OCI-LY3 (cell line): ENCODE measurements at regions not wholly inside any gene's neighbourhood (a gene's known extent, or its start where the extent isn't known, plus 50 kb on each side); places are given as distances from the start of the nearest gene placed in this dataset.

ENCODE experiments used
- H2AFZ ChIP-seq: fragments of 200-600, 300-600 bp; shearing (Covaris generic); 2 replicates; pipeline ENCODE4 v1.6.0; 2014; ENCODE audit warnings: antibody characterized with exemption, low read depth, low read length
- H3K27ac ChIP-seq: fragments of 200-600, 300-600 bp; sonication (generic); 2 replicates; pipeline ENCODE4 v1.5.1; 2014; ENCODE audit warnings: mild to moderate bottlenecking, low read length, moderate library complexity, mixed read lengths
- H3K27me3 ChIP-seq: fragments of 200-600, 300-600 bp; sonication (generic); 2 replicates; pipeline ENCODE4 v1.6.1; 2014; ENCODE audit warnings: low read depth, low read length, mixed read lengths
- H3K36me3 ChIP-seq: fragments of 200-600, 300-600 bp; sonication (generic); replicated peaks from 2 replicates; pipeline ENCODE3; 2014; ENCODE audit warnings: low read depth, low read length, mixed read lengths
- H3K4me1 ChIP-seq: fragments of 300-600, 200-600 bp; sonication (generic); 2 replicates; pipeline ENCODE4 v1.6.1; 2014; ENCODE audit warnings: low read length, mixed read lengths
- H3K4me2 ChIP-seq: fragments of 200-600, 300-600 bp; sonication (generic); 2 replicates; pipeline ENCODE4 v1.6.1; 2014; ENCODE audit warnings: low read length, mixed read lengths
- H3K4me3 ChIP-seq: fragments of 300-600, 200-600 bp; sonication (generic); 2 replicates; pipeline ENCODE4 v1.5.1; 2014; ENCODE audit warnings: antibody characterized with exemption, mild to moderate bottlenecking, low read length, moderate library complexity
- H3K79me2 ChIP-seq: fragments of 300-600, 200-600 bp; shearing (Covaris generic); 2 replicates; pipeline ENCODE4 v1.6.1; 2014; ENCODE audit warnings: mild to moderate bottlenecking, low read length, mixed read lengths
- H3K9ac ChIP-seq: fragments of 300-600, 200-600 bp; shearing (Covaris generic); 2 replicates; pipeline ENCODE4 v1.6.0; 2014; ENCODE audit warnings: mild to moderate bottlenecking, low read length, moderate library complexity
- H3K9me3 ChIP-seq: fragments of 200-600, 300-600 bp; shearing (Covaris generic); 2 replicates; pipeline ENCODE4 v1.6.1; 2014; ENCODE audit warnings: low read length, mixed read lengths; ENCODE audit not compliant: insufficient read depth
- H4K20me1 ChIP-seq: fragments of 200-600, 300-600 bp; sonication (generic); 2 replicates; pipeline ENCODE4 v1.6.1; 2016; ENCODE audit warnings: low read length, mixed read lengths; ENCODE audit not compliant: insufficient read depth
- CTCF ChIP-seq: fragments of 200-600, 300-600 bp; sonication (generic); IDR thresholded peaks from 2 replicates; pipeline ENCODE4 v1.5.1; 2014; ENCODE audit warnings: antibody characterized with exemption, low read length, low read depth
- EZH2phosphoT487 ChIP-seq: fragments of 200-600 bp; shearing (Covaris generic); IDR thresholded peaks from 2 replicates; pipeline ENCODE4 v1.6.1; 2018; ENCODE audit warnings: antibody characterized with exemption, mixed run types, low read depth

GRCh38 chr14:62462988-62463387, 582.3 kb downstream of the KCNH5 start:
- H3K27ac ChIP-seq = no peak overlapping the region
- no peaks in the 10 kb centered on the region for H3K79me2 ChIP-seq
- no peaks in the 10 kb centered on the region for H3K36me3 ChIP-seq
- no peak overlapping the region for H2AFZ ChIP-seq
- no peak overlapping the region for H3K4me2 ChIP-seq
- H3K4me3 ChIP-seq = no peak overlapping the region
- no peaks in the 10 kb centered on the region for H3K9me3 ChIP-seq
- H3K27me3 ChIP-seq = no peaks in the 10 kb centered on the region
- H4K20me1 ChIP-seq = no peaks in the 10 kb centered on the region
- TF ChIP-seq EZH2phosphoT487 (no peak), CTCF (no peak)
- H3K9ac ChIP-seq = no peak overlapping the region
- H3K4me1 ChIP-seq = no peaks in the 10 kb centered on the region

DNA sequence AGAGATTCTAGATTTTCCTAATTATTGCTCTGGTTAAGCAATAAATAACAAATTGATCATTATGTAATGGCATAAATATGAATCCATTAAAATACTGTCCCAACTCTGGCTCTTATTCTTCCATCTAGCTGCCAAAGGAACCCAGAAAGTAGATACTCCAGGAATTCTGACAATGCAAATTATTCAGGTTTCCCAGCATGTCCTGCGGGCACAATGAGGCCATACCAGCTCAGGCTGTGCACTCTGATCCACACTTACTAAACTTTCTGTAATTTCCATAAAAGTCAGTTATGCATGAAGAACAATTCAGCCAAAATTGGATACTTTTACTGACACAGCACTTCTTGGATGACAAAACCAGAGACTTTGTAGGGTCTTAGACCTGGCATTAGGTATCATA, 576.3 kb downstream of the KCNH5 start:
- Histone ChIP-seq H3K9ac (no peak overlapping the region), H3K36me3 (no peaks in the 10 kb centered on the region), H3K9me3 (no peaks in the 10 kb centered on the region), H2AFZ (no peak overlapping the region), H3K27me3 (no peaks in the 10 kb centered on the region), H3K4me3 (no peak overlapping the region), H3K4me1 (no peaks in the 10 kb centered on the region), H3K27ac (no peak overlapping the region), H4K20me1 (no peaks in the 10 kb centered on the region), H3K79me2 (no peaks in the 10 kb centered on the region), H3K4me2 (no peak overlapping the region)
- TF ChIP-seq EZH2phosphoT487 (no peak), CTCF (no peak)

DNA sequence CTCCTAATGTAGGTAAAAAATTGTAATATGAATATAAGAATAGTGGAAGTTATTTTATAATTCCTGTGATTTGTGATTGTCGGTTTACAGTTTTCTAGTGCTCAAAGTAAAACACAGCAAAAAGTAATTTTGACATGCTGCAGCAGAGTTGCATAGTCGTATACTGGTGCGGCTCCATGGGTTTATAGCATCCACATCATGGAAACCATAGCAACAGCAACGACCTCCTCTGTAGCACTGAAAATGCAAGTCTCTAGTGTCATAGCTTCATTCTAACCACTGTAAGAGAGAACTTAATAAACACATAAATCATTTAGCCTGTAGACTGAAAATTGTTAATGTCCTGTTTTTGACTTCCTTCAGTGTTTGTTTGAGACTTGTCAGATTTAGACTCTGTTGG, 574.3 kb downstream of the KCNH5 start:
- TF ChIP-seq EZH2phosphoT487 (no peak), CTCF (no peak)
- H3K4me3 ChIP-seq = no peak overlapping the region
- no peaks in the 10 kb centered on the region for H3K4me1 ChIP-seq

DNA sequence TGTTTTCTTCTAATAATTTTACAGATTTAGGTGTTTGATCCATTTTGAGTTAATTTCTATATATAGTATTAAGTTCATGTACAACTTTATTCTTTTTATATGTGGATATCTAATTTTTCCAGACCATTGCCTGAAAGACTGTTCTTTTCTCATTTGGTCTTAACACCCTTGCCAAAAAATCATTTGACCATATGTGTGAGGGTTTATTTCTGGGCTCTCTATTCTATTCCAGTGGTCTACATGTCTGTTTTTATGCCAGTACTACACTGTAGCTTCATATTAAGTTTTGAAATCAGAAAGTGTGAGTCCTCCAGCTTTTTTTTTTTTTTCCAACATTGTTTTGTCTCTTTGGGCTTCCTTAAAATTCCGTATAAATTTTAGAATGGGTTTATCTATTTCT, 554.1 kb downstream of the KCNH5 start:
- TF ChIP-seq EZH2phosphoT487 = no peak
- no peaks in the 10 kb centered on the region for H3K79me2 ChIP-seq
- H3K4me3 ChIP-seq = no peak overlapping the region
- H2AFZ ChIP-seq = no peak overlapping the region
- no peaks in the 10 kb centered on the region for H3K9me3 ChIP-seq
- H3K27ac ChIP-seq = no peak overlapping the region
- no peak overlapping the region for H3K4me2 ChIP-seq
- no peaks in the 10 kb centered on the region for H3K4me1 ChIP-seq
- no peaks in the 10 kb centered on the region for H3K36me3 ChIP-seq
- no peak overlapping the region for H3K9ac ChIP-seq
- H4K20me1 ChIP-seq = no peaks in the 10 kb centered on the region
- no peaks in the 10 kb centered on the region for H3K27me3 ChIP-seq

More for the DNA sequence above, 574.3 kb downstream of the KCNH5 start:
- Histone ChIP-seq H3K9ac (no peak overlapping the region), H4K20me1 (no peaks in the 10 kb centered on the region), H3K79me2 (no peaks in the 10 kb centered on the region), H2AFZ (no peak overlapping the region), H3K27me3 (no peaks in the 10 kb centered on the region), H3K27ac (no peak overlapping the region), H3K36me3 (no peaks in the 10 kb centered on the region), H3K9me3 (no peaks in the 10 kb centered on the region), H3K4me2 (no peak overlapping the region)

GRCh38 chr14:62497708-62498107, 547.5 kb downstream of the KCNH5 start:
- H3K9me3 ChIP-seq = no peaks in the 10 kb centered on the region
- H3K79me2 ChIP-seq = no peaks in the 10 kb centered on the region
- H3K9ac ChIP-seq = no peak overlapping the region
- no peaks in the 10 kb centered on the region for H3K4me1 ChIP-seq
- no peak overlapping the region for H3K4me2 ChIP-seq
- no peak overlapping the region for H2AFZ ChIP-seq
- no peaks in the 10 kb centered on the region for H3K36me3 ChIP-seq
- no peaks in the 10 kb centered on the region for H4K20me1 ChIP-seq
- TF ChIP-seq CTCF (no peak), EZH2phosphoT487 (no peak)
- H3K27ac ChIP-seq = no peak overlapping the region
- H3K27me3 ChIP-seq = no peaks in the 10 kb centered on the region
- H3K4me3 ChIP-seq = no peak overlapping the region
